Coronary artery (tissue), 2 donors: ENCODE measurements at regions not wholly inside any gene's neighbourhood (a gene's known extent, or its start where the extent isn't known, plus 50 kb on each side); places are given as distances from the start of the nearest gene placed in this dataset.

Experiments used
- DNase-seq: peaks from one replicate; pipeline ENCODE4 v3.0.0-alpha.2; 2017; ENCODE audit warnings: low spot score
- H3K27ac ChIP-seq, 2 donors: fragments of 200-600 bp; sonication (generic); one replicate each; pipeline ENCODE4 v1.5.1; 2016 to 2019
- H3K4me3 ChIP-seq: fragments of 200-600 bp; sonication (generic); 2 replicates; pipeline ENCODE4 v1.5.1; 2016; ENCODE audit warnings: mild to moderate bottlenecking, moderate library complexity
- CTCF ChIP-seq: fragments of 200-600 bp; sonication (generic); IDR thresholded peaks from one replicate; pipeline ENCODE4 v1.5.1; 2019; ENCODE audit warnings: antibody characterized with exemption

GRCh38 chr14:58780185-58780584 lies 142.4 kb downstream of the DACT1 start:
- Histone ChIP-seq H3K4me3 (no peak overlapping the region), H3K27ac (no peak overlapping the region)
- DNase-seq = no peak
- no peak for TF ChIP-seq CTCF

GRCh38 chr14:58780605-58781004 lies 142.8 kb downstream of the DACT1 start:
- Histone ChIP-seq H3K27ac (no peak overlapping the region), H3K4me3 (no peak overlapping the region)
- no peak for DNase-seq
- TF ChIP-seq CTCF = no peak

GRCh38 chr14:58782011-58782410 lies 144.2 kb downstream of the DACT1 start:
- Histone ChIP-seq H3K27ac (no peak overlapping the region), H3K4me3 (no peak overlapping the region)
- TF ChIP-seq CTCF = no peak
- DNase-seq = no peak

DNA sequence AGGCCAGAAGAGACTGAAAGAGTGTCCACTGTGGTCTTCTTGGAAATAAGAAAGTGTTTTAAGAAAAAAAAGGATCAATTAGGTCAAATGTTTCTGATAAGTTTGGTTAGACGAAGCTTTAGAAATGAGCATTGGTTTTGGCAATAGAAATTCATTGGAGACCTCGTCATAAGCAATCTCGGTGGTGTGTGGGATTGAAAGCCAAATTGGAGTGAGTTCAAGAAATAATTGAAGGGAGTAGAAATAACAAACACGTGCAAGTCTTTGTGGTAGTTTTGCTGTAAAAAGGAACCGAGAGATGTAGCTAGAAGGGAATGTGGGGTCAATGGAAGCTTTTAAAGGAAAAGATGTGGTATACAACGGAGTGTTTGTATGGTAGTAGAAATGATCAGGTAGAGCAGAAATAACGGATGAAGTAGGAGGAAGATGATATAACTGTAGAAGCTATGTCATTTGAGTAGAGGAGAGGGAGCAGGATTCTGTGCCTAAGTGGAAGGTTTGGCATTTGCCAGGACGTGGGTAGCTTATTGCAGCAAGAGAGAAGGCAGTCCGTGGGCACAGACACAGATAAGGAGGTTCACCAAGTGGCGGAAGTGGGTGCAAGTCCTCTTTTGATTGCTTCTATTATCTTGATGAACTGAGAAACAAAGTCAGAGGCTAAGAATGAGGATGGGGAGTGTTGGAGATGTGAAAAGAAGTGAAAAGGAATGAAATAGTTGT lies 146.2 kb downstream of the DACT1 start:
- TF ChIP-seq CTCF = no peak
- no peak overlapping the region for H3K4me3 ChIP-seq
- H3K27ac ChIP-seq = no peak overlapping the region
- DNase-seq = no peak

GRCh38 chr14:58784931-58785330 lies 147.2 kb downstream of the DACT1 start:
- no peak for DNase-seq
- Histone ChIP-seq H3K4me3 (no peak overlapping the region), H3K27ac (no peak overlapping the region)
- TF ChIP-seq CTCF = no peak

GRCh38 chr14:58785701-58786100 lies 147.9 kb downstream of the DACT1 start:
- DNase-seq = no peak

More at GRCh38 chr14:58785701-58786100, 147.9 kb downstream of the DACT1 start:
- Histone ChIP-seq H3K27ac (no peak overlapping the region), H3K4me3 (no peak overlapping the region)
- TF ChIP-seq CTCF = no peak
